Neuronal stem cell (in vitro differentiated cells): ENCODE measurements at regions not wholly inside any gene's neighbourhood (a gene's known extent, or its start where the extent isn't known, plus 50 kb on each side); places are given as distances from the start of the nearest gene placed in this dataset.

Experiments
- DNase-seq: peaks from one replicate; pipeline ENCODE4 v3.0.0-alpha.2; 2013; ENCODE audit warnings: low spot score
- H2AFZ ChIP-seq: one replicate; pipeline ENCODE4 v1.6.1; 2013; ENCODE audit warnings: mild to moderate bottlenecking, low read length, inconsistent platforms
- H2AK5ac ChIP-seq: 2 replicates; pipeline ENCODE4 v1.6.1; 2013; ENCODE audit warnings: low read depth, mild to moderate bottlenecking, inconsistent platforms, low read length, moderate library complexity, mixed read lengths
- H2BK120ac ChIP-seq: 2 replicates; pipeline ENCODE4 v1.6.1; 2013; ENCODE audit warnings: low read depth, mild to moderate bottlenecking, inconsistent platforms, low read length, moderate library complexity, mixed read lengths
- H2BK12ac ChIP-seq: one replicate; pipeline ENCODE4 v1.6.1; 2013; ENCODE audit warnings: low read length, inconsistent platforms
- H2BK15ac ChIP-seq: 2 replicates; pipeline ENCODE4 v1.6.1; 2013; ENCODE audit warnings: mild to moderate bottlenecking, low read length, inconsistent platforms, mixed read lengths
- H2BK5ac ChIP-seq: one replicate; pipeline ENCODE4 v1.6.1; 2013; ENCODE audit warnings: inconsistent platforms, mild to moderate bottlenecking, low read length, moderate library complexity
- H3K14ac ChIP-seq: one replicate; pipeline ENCODE4 v1.6.1; 2013; ENCODE audit warnings: low read length, inconsistent platforms
- H3K18ac ChIP-seq: 2 replicates; pipeline ENCODE4 v1.6.1; 2013; ENCODE audit warnings: low read length, inconsistent platforms
- H3K23ac ChIP-seq: 2 replicates; pipeline ENCODE4 v1.6.1; 2013; ENCODE audit warnings: low read depth, mild to moderate bottlenecking, mixed read lengths, low read length, inconsistent platforms; ENCODE audit not compliant: poor library complexity
- H3K27ac ChIP-seq: replicated peaks from 3 replicates; pipeline ENCODE4 v1.5.1; 2013; ENCODE audit warnings: low read length, inconsistent platforms
- H3K27me3 ChIP-seq, 3 experiments: 2 replicates each; pipeline ENCODE4 v1.6.1; 2013; ENCODE audit warnings: low read length in 3 of 3, mild to moderate bottlenecking in 2 of 3, inconsistent platforms in 1 of 3, low read depth in 1 of 3, mixed read lengths in 1 of 3, moderate library complexity in 1 of 3; ENCODE audit not compliant: control insufficient read depth in 3 of 3, insufficient read depth in 3 of 3
- H3K36me3 ChIP-seq, 2 donors: replicated peaks in 1 of 2; 2 replicates each; pipeline ENCODE4 v1.6.1; 2013; ENCODE audit warnings: low read length in 2 of 2; ENCODE audit not compliant: control insufficient read depth in 2 of 2, insufficient read depth in 2 of 2
- H3K4ac ChIP-seq: 2 replicates; pipeline ENCODE4 v1.6.1; 2013; ENCODE audit warnings: inconsistent platforms, mild to moderate bottlenecking, low read length, moderate library complexity
- H3K4me1 ChIP-seq, 2 donors: 1 replicate in 1 of 2; 2 replicates in 1 of 2; pipeline ENCODE4 v1.6.1; 2013; ENCODE audit warnings: low read length in 2 of 2, low read depth in 1 of 2; ENCODE audit not compliant: control insufficient read depth in 2 of 2, insufficient read depth in 1 of 2
- H3K4me2 ChIP-seq: one replicate; pipeline ENCODE4 v1.6.1; 2013; ENCODE audit warnings: mild to moderate bottlenecking, low read length, inconsistent platforms; ENCODE audit not compliant: insufficient read depth, poor library complexity, severe bottlenecking
- H3K4me3 ChIP-seq, 2 donors: 2 replicates each; pipeline ENCODE4 v1.5.1; 2013; ENCODE audit warnings: low read length in 2 of 2, mild to moderate bottlenecking in 2 of 2, inconsistent platforms in 1 of 2, moderate library complexity in 1 of 2
- H3K79me1 ChIP-seq: one replicate; pipeline ENCODE4 v1.6.1; 2013; ENCODE audit warnings: low read depth, mild to moderate bottlenecking, inconsistent platforms, low read length, moderate library complexity
- H3K9ac ChIP-seq: one replicate; pipeline ENCODE4 v1.6.1; 2013; ENCODE audit warnings: mild to moderate bottlenecking, low read depth, low read length, inconsistent platforms; ENCODE audit not compliant: poor library complexity
- H3K9me3 ChIP-seq, 2 donors: replicated peaks in 1 of 2; 2 replicates each; pipeline versions ENCODE3 to v1.6.1; 2013; ENCODE audit warnings: low read length in 2 of 2, mild to moderate bottlenecking in 2 of 2, inconsistent platforms in 1 of 2, low read depth in 1 of 2, mixed read lengths in 1 of 2, moderate library complexity in 1 of 2; ENCODE audit not compliant: control insufficient read depth in 2 of 2, insufficient read depth in 1 of 2
- H4K8ac ChIP-seq: one replicate; pipeline ENCODE4 v1.6.1; 2013; ENCODE audit warnings: low read depth, mild to moderate bottlenecking, inconsistent platforms, low read length, moderate library complexity
- H4K91ac ChIP-seq: one replicate; pipeline ENCODE4 v1.6.1; 2013; ENCODE audit warnings: low read length, low read depth, mild to moderate bottlenecking, inconsistent platforms; ENCODE audit not compliant: poor library complexity
- WGBS, 2 donors: extraction: QIAGEN DNeasy Blood & Tissue Kit; methylation state at CpG; one replicate each; pipeline ENCODE4 v1.1.7; 2013; ENCODE audit warnings: missing lambda C conversion rate in 2 of 2, mixed read lengths in 1 of 2; ENCODE audit not compliant: insufficient read length in 2 of 2, insufficient replicate concordance in 1 of 2; ENCODE audit errors: extremely low coverage in 2 of 2; 5-methylcytosine and 5-hydroxymethylcytosine counted together

GRCh38 chr5:17696627-17697026 is 62.4 kb downstream of the TAF11L14 start:
- no peak overlapping the region for H3K23ac ChIP-seq
- no peak overlapping the region for H3K14ac ChIP-seq
- no peak overlapping the region for H2AFZ ChIP-seq
- no peak overlapping the region for H3K9ac ChIP-seq
- no peak overlapping the region for H4K8ac ChIP-seq
- H3K36me3 ChIP-seq, result no peaks in the 10 kb centered on the region
- H3K4me2 ChIP-seq, result no peak overlapping the region
- no peak overlapping the region for H3K18ac ChIP-seq
- no peak overlapping the region for H3K4ac ChIP-seq
- no peak overlapping the region for H4K91ac ChIP-seq
- no peak overlapping the region for H3K4me3 ChIP-seq
- no peak overlapping the region for H2BK15ac ChIP-seq
- no peak overlapping the region for H3K27ac ChIP-seq
- WGBS, 2 donors, result no CpG with 5 or more reads among the region's 1 CpG
- H3K79me1 ChIP-seq, result no peaks in the 10 kb centered on the region
- H2BK12ac ChIP-seq, result no peak overlapping the region
- no peaks in the 10 kb centered on the region for H3K27me3 ChIP-seq
- no peak overlapping the region for H2BK120ac ChIP-seq
- no peak overlapping the region for H2AK5ac ChIP-seq
- peaks cover 0 to 3% of the 10 kb centered on the region in 2 donors for H3K9me3 ChIP-seq
- H3K4me1 ChIP-seq, result no peaks in the 10 kb centered on the region
- DNase-seq, result no peak
- no peak overlapping the region for H2BK5ac ChIP-seq

- Histone ChIP-seq H3K4me1 (no peaks in the 10 kb centered on the region), H2BK12ac (no peak overlapping the region), H4K8ac (no peak overlapping the region), H2BK5ac (no peak overlapping the region), H3K4me2 (no peak overlapping the region), H3K4ac (no peak overlapping the region), H2BK120ac (no peak overlapping the region), H2AK5ac (no peak overlapping the region), H4K91ac (no peak overlapping the region), H3K27me3 (no peaks in the 10 kb centered on the region), H3K79me1 (no peaks in the 10 kb centered on the region), H3K27ac (no peak overlapping the region), H3K36me3 (no peaks in the 10 kb centered on the region), H3K23ac (no peak overlapping the region), H3K18ac (no peak overlapping the region), H2BK15ac (no peak overlapping the region), H3K9me3 (peaks cover 0 to 3% of the 10 kb centered on the region in 2 donors), H3K4me3 (no peak overlapping the region), H3K14ac (no peak overlapping the region), H2AFZ (no peak overlapping the region), H3K9ac (no peak overlapping the region)
- no peak for DNase-seq
- WGBS, 2 donors, result no CpG with 5 or more reads among the region's 3 CpGs
Observed at GRCh38 chr5:17697671-17698070, 63.4 kb downstream of the TAF11L14 start.

- H3K9me3 ChIP-seq, result no peaks in the 10 kb centered on the region
- no CpG with 5 or more reads among the region's 2 CpGs for WGBS, 2 donors
- no peaks in the 10 kb centered on the region for H3K36me3 ChIP-seq
- H2BK5ac ChIP-seq, result no peak overlapping the region
- no peaks in the 10 kb centered on the region for H3K4me1 ChIP-seq
- DNase-seq, result no peak
- H3K79me1 ChIP-seq, result no peaks in the 10 kb centered on the region
- no peaks in the 10 kb centered on the region for H3K27me3 ChIP-seq
- no peak overlapping the region for H3K27ac ChIP-seq
- H4K91ac ChIP-seq, result no peak overlapping the region
- no peak overlapping the region for H3K4ac ChIP-seq
- no peak overlapping the region for H3K18ac ChIP-seq
- no peak overlapping the region for H2BK120ac ChIP-seq
- no peak overlapping the region for H2BK15ac ChIP-seq
- H2AFZ ChIP-seq, result no peak overlapping the region
- H2AK5ac ChIP-seq, result no peak overlapping the region
- no peak overlapping the region for H2BK12ac ChIP-seq
- no peak overlapping the region for H3K23ac ChIP-seq
- H3K14ac ChIP-seq, result no peak overlapping the region
- no peak overlapping the region for H3K4me3 ChIP-seq
- H3K9ac ChIP-seq, result no peak overlapping the region
- H4K8ac ChIP-seq, result no peak overlapping the region
- no peak overlapping the region for H3K4me2 ChIP-seq
Observed at GRCh38 chr5:17709011-17709710, 74.9 kb downstream of the TAF11L14 start.

- H3K4me1 ChIP-seq, result no peaks in the 10 kb centered on the region
- no peak overlapping the region for H3K23ac ChIP-seq
- H2BK12ac ChIP-seq, result no peak overlapping the region
- no peaks in the 10 kb centered on the region for H3K79me1 ChIP-seq
- no peak overlapping the region for H2BK5ac ChIP-seq
- no peak overlapping the region for H2AK5ac ChIP-seq
- no peaks in the 10 kb centered on the region for H3K36me3 ChIP-seq
- H2BK15ac ChIP-seq, result no peak overlapping the region
- no peaks in the 10 kb centered on the region for H3K9me3 ChIP-seq
- no peak overlapping the region for H4K8ac ChIP-seq
- no peak overlapping the region for H3K9ac ChIP-seq
- no peak overlapping the region for H3K4ac ChIP-seq
- no CpG with 5 or more reads among the region's 1 CpG for WGBS, 2 donors
- no peak overlapping the region for H3K4me3 ChIP-seq
- H2AFZ ChIP-seq, result no peak overlapping the region
- no peak overlapping the region for H2BK120ac ChIP-seq
- H3K18ac ChIP-seq, result no peak overlapping the region
- DNase-seq, result no peak
- H3K14ac ChIP-seq, result no peak overlapping the region
- no peak overlapping the region for H3K4me2 ChIP-seq
- H3K27me3 ChIP-seq, result no peaks in the 10 kb centered on the region
- H3K27ac ChIP-seq, result no peak overlapping the region
- no peak overlapping the region for H4K91ac ChIP-seq
Observed at GRCh38 chr5:17713301-17713700, 79.0 kb downstream of the TAF11L14 start.
